Neural cell (in vitro differentiated cells): ENCODE measurements at regions not wholly inside any gene's neighbourhood (a gene's known extent, or its start where the extent isn't known, plus 50 kb on each side); places are given as distances from the start of the nearest gene placed in this dataset.

ENCODE experiments used
- H2AFZ ChIP-seq: fragments of 200-600, 300-800 bp; sonication (generic), shearing (Covaris generic); 2 replicates; pipeline ENCODE4 v1.6.0; 2014; ENCODE audit warnings: low read depth, mild to moderate bottlenecking, antibody characterized with exemption, low read length, moderate library complexity
- H3F3A ChIP-seq: fragments of 200-600 bp; shearing (Covaris generic); 2 replicates; pipeline ENCODE4 v1.6.1; 2016; ENCODE audit warnings: mild to moderate bottlenecking, moderate library complexity, mixed read lengths, antibody characterized with exemption, low read length; ENCODE audit not compliant: insufficient read depth, poor library complexity, severe bottlenecking
- H3K27ac ChIP-seq: fragments of 200-600, 300-800 bp; sonication (generic), shearing (Covaris generic); 2 replicates; pipeline ENCODE4 v1.5.1; 2014; ENCODE audit warnings: mild to moderate bottlenecking, low read length, moderate library complexity
- H3K27me3 ChIP-seq: fragments of 300-800, 200-600 bp; sonication (generic), shearing (Covaris generic); 2 replicates; pipeline ENCODE4 v1.6.0; 2014; ENCODE audit warnings: mild to moderate bottlenecking, low read depth, low read length, moderate library complexity; ENCODE audit not compliant: insufficient read depth
- H3K36me3 ChIP-seq: fragments of 300-800, 200-600 bp; sonication (generic), shearing (Covaris generic); 2 replicates; pipeline ENCODE4 v1.5.1; 2014; ENCODE audit warnings: mild to moderate bottlenecking, antibody characterized with exemption, low read length, moderate library complexity; ENCODE audit not compliant: insufficient read depth
- H3K4me2 ChIP-seq: fragments of 300-800, 200-600 bp; sonication (generic), shearing (Covaris generic); 2 replicates; pipeline ENCODE4 v1.6.0; 2014; ENCODE audit warnings: mild to moderate bottlenecking, low read length
- H3K4me3 ChIP-seq: fragments of 300-800, 200-600 bp; sonication (generic), shearing (Covaris generic); 2 replicates; pipeline ENCODE4 v1.5.1; 2014; ENCODE audit warnings: mild to moderate bottlenecking, low read length, moderate library complexity
- H3K79me2 ChIP-seq: fragments of 200-600 bp; shearing (Covaris generic); replicated peaks from 2 replicates; pipeline ENCODE4 v1.6.0; 2014; ENCODE audit warnings: mild to moderate bottlenecking, low read length, moderate library complexity; ENCODE audit not compliant: insufficient read depth
- H3K9ac ChIP-seq: fragments of 300-800, 200-600 bp; sonication (generic), shearing (Covaris generic); 2 replicates; pipeline ENCODE4 v1.6.1; 2016; ENCODE audit warnings: mild to moderate bottlenecking, low read length, mixed read lengths
- H3K9me2 ChIP-seq: fragments of 200-600 bp; shearing (Covaris generic); 2 replicates; pipeline ENCODE4 v1.6.1; 2016; ENCODE audit warnings: mild to moderate bottlenecking, low read length, mixed read lengths; ENCODE audit not compliant: insufficient read depth
- H3K9me3 ChIP-seq: fragments of 200-600, 300-800 bp; sonication (generic), shearing (Covaris generic); 2 replicates; pipeline ENCODE4 v1.6.1; 2016; ENCODE audit warnings: mild to moderate bottlenecking, mixed run types, low read length, moderate library complexity, mixed read lengths
- H4K20me1 ChIP-seq: fragments of 200-600 bp; shearing (Covaris generic); 2 replicates; pipeline ENCODE4 v1.6.1; 2016; ENCODE audit warnings: mild to moderate bottlenecking, mixed run types; ENCODE audit not compliant: insufficient read depth
- CTCF ChIP-seq: fragments of 450-650 bp; IDR thresholded peaks from 2 replicates; pipeline ENCODE4 v1.5.1; 2014; ENCODE audit warnings: antibody characterized with exemption, mild to moderate bottlenecking, moderate library complexity; ENCODE audit not compliant: poor library complexity, severe bottlenecking
- EP300 ChIP-seq: fragments of 450-650 bp; conservative IDR thresholded peaks from 2 replicates; pipeline ENCODE4 v1.6.1; 2014; ENCODE audit warnings: antibody characterized with exemption, mild to moderate bottlenecking, moderate library complexity; ENCODE audit not compliant: poor library complexity, severe bottlenecking
- EZH2 ChIP-seq: fragments of 200-600, 300-800 bp; shearing (Covaris generic), sonication (generic); IDR thresholded peaks from 2 replicates; pipeline ENCODE4 v1.6.1; 2014; ENCODE audit warnings: antibody characterized with exemption, low read length, borderline replicate concordance, mild to moderate bottlenecking; ENCODE audit not compliant: insufficient read depth, poor library complexity, severe bottlenecking
- MXI1 ChIP-seq: fragments of 450-650 bp; conservative IDR thresholded peaks from 2 replicates; pipeline ENCODE4 v1.6.1; 2014; ENCODE audit warnings: antibody characterized with exemption, mild to moderate bottlenecking; ENCODE audit not compliant: poor library complexity, severe bottlenecking
- POLR2AphosphoS5 ChIP-seq: IDR thresholded peaks from 2 replicates; pipeline ENCODE4 v1.6.1; 2012
- RAD21 ChIP-seq: fragments of 450-650 bp; conservative IDR thresholded peaks from 2 replicates; pipeline ENCODE4 v1.6.1; 2014; ENCODE audit warnings: antibody characterized with exemption, mild to moderate bottlenecking, moderate library complexity
- REST ChIP-seq: IDR thresholded peaks from 2 replicates; pipeline ENCODE4 v1.6.1; 2012; ENCODE audit warnings: borderline replicate concordance
- SMC3 ChIP-seq: fragments of 450-650 bp; conservative IDR thresholded peaks from 2 replicates; pipeline ENCODE4 v1.6.1; 2014; ENCODE audit warnings: antibody characterized with exemption, mild to moderate bottlenecking, moderate library complexity; ENCODE audit not compliant: poor library complexity
- TAF1 ChIP-seq: IDR thresholded peaks from 2 replicates; pipeline ENCODE4 v1.6.1; 2012; ENCODE audit warnings: low read depth

GRCh38 chr12:33314223-33314622 lies 125.4 kb downstream of the SYT10 start:
- Histone ChIP-seq H3F3A (no peaks in the 10 kb centered on the region), H3K4me3 (no peak overlapping the region), H3K36me3 (no peaks in the 10 kb centered on the region), H3K9me2 (no peaks in the 10 kb centered on the region), H3K4me2 (no peak overlapping the region), H3K9ac (no peak overlapping the region), H3K79me2 (no peaks in the 10 kb centered on the region), H3K27me3 (no peaks in the 10 kb centered on the region), H2AFZ (no peak overlapping the region), H3K27ac (no peak overlapping the region), H4K20me1 (no peaks in the 10 kb centered on the region), H3K9me3 (no peaks in the 10 kb centered on the region)
- TF ChIP-seq POLR2AphosphoS5 (no peak), CTCF (no peak), EZH2 (no peak), MXI1 (no peak), REST (no peak)

DNA sequence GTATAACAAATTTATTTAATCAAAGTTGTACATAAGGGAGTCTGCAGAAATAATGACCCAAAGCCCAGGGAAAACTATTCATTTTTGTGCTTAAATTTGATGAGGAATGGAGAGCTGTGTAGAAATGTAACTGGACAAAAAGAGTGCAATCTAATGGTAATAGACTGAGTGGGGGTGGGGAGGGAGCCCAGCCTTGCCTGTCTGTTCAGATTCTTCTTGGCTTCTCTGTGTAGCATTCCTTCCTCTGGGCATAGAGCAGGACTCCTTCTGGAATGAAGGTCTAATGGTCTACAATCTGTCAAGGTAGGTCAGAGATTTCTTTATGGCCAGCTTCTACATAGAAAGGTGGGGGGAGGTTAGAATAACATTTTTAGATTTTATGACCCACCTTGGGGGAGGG lies 126.1 kb downstream of the SYT10 start:
- Histone ChIP-seq H3K79me2 (no peaks in the 10 kb centered on the region), H3K4me3 (no peak overlapping the region), H3F3A (no peaks in the 10 kb centered on the region), H3K9me3 (no peaks in the 10 kb centered on the region), H2AFZ (no peak overlapping the region), H3K9ac (no peak overlapping the region), H3K27me3 (no peaks in the 10 kb centered on the region), H4K20me1 (no peaks in the 10 kb centered on the region), H3K4me2 (no peak overlapping the region), H3K36me3 (no peaks in the 10 kb centered on the region), H3K9me2 (no peaks in the 10 kb centered on the region), H3K27ac (no peak overlapping the region)
- TF ChIP-seq EP300 (no peak), MXI1 (no peak)

GRCh38 chr12:33310471-33310870 lies 129.1 kb downstream of the SYT10 start:
- H3K27me3 ChIP-seq = no peaks in the 10 kb centered on the region
- no peak overlapping the region for H3K9ac ChIP-seq

More at GRCh38 chr12:33310471-33310870, 129.1 kb downstream of the SYT10 start:
- no peaks in the 10 kb centered on the region for H3F3A ChIP-seq
- TF ChIP-seq CTCF = no peak
- no peak for TF ChIP-seq TAF1
- no peak for TF ChIP-seq REST
- no peak for TF ChIP-seq POLR2AphosphoS5
- TF ChIP-seq RAD21 = no peak
- TF ChIP-seq MXI1 = no peak
- no peak for TF ChIP-seq EP300
- TF ChIP-seq SMC3 = no peak
- no peak for TF ChIP-seq EZH2
- H3K4me2 ChIP-seq = no peak overlapping the region
- H3K79me2 ChIP-seq = no peaks in the 10 kb centered on the region
- no peaks in the 10 kb centered on the region for H3K9me3 ChIP-seq
- no peak overlapping the region for H3K27ac ChIP-seq
- H3K36me3 ChIP-seq = no peaks in the 10 kb centered on the region
- no peak overlapping the region for H3K4me3 ChIP-seq
- H2AFZ ChIP-seq = no peak overlapping the region
- no peaks in the 10 kb centered on the region for H3K9me2 ChIP-seq
- no peaks in the 10 kb centered on the region for H4K20me1 ChIP-seq
